GM12878 (cell line): ENCODE measurements at regions not wholly inside any gene's neighbourhood (a gene's known extent, or its start where the extent isn't known, plus 50 kb on each side); places are given as distances from the start of the nearest gene placed in this dataset.

Experiments
- BCL3 ChIP-seq: IDR thresholded peaks from 2 replicates; pipeline ENCODE4 v1.6.1; 2011; ENCODE audit warnings: borderline replicate concordance, low read depth, mild to moderate bottlenecking, moderate library complexity, low read length; ENCODE audit not compliant: insufficient read depth, poor library complexity, severe bottlenecking
- BCLAF1 ChIP-seq: fragments of 450-650 bp; IDR thresholded peaks from 2 replicates; pipeline ENCODE4 v1.6.1; 2017; ENCODE audit warnings: antibody characterized with exemption, mild to moderate bottlenecking, moderate library complexity
- CTCF ChIP-seq, 3 experiments: IDR thresholded peaks in 2 of 3; conservative IDR thresholded peaks in 1 of 3; 2 replicates each; pipeline ENCODE4 v1.5.1; 2011; ENCODE audit warnings: low read depth in 3 of 3, low read length in 3 of 3, mild to moderate bottlenecking in 3 of 3, control low read depth in 2 of 3, moderate library complexity in 2 of 3, inconsistent platforms in 1 of 3, mixed read lengths in 1 of 3; ENCODE audit not compliant: control insufficient read depth in 2 of 3, insufficient read depth in 1 of 3; ENCODE audit errors: extremely low read depth in 1 of 3
- DPF2 ChIP-seq: fragments of 450-650 bp; IDR thresholded peaks from 2 replicates; pipeline ENCODE4 v1.6.1; 2017; ENCODE audit warnings: mild to moderate bottlenecking
- LARP7 ChIP-seq: fragments of 450-650 bp; IDR thresholded peaks from 2 replicates; pipeline ENCODE4 v1.6.1; 2017; ENCODE audit warnings: mild to moderate bottlenecking
- POLR2AphosphoS5 ChIP-seq: IDR thresholded peaks from 2 replicates; pipeline ENCODE4 v1.6.1; 2011; ENCODE audit warnings: mild to moderate bottlenecking, low read length, inconsistent platforms
- RELA ChIP-seq: fragments of 450-650 bp; IDR thresholded peaks from 2 replicates; pipeline ENCODE4 v1.8.0; 2014; ENCODE audit warnings: borderline replicate concordance; ENCODE audit not compliant: partially characterized antibody
- SKIL ChIP-seq: fragments of 450-650 bp; IDR thresholded peaks from 2 replicates; pipeline ENCODE4 v1.6.1; 2017; ENCODE audit warnings: mild to moderate bottlenecking, low read depth, inconsistent platforms; ENCODE audit not compliant: poor library complexity, severe bottlenecking
- TAF1 ChIP-seq: IDR thresholded peaks from 2 replicates; pipeline ENCODE4 v1.6.1; 2011; ENCODE audit warnings: mild to moderate bottlenecking, low read depth, low read length, borderline replicate concordance
- TCF3 ChIP-seq: IDR thresholded peaks from 2 replicates; pipeline ENCODE4 v1.6.1; 2012; ENCODE audit warnings: low read depth, mild to moderate bottlenecking, low read length, borderline replicate concordance; ENCODE audit not compliant: insufficient read depth
- ZBTB11 ChIP-seq: fragments of 450-650 bp; formaldehyde crosslinking; IDR thresholded peaks from 2 replicates; pipeline ENCODE4 v1.5.0; 2022; ENCODE audit warnings: mild to moderate bottlenecking, missing genetic modification characterization
- ZBTB4 ChIP-seq: fragments of 450-650 bp; formaldehyde crosslinking; IDR thresholded peaks from 2 replicates; pipeline ENCODE4 v1.4.0; 2022; ENCODE audit warnings: mild to moderate bottlenecking, moderate library complexity

- TF ChIP-seq ZBTB11 = no peak
- TF ChIP-seq LARP7 = no peak
- no peak for TF ChIP-seq BCLAF1
- no peak for TF ChIP-seq ZBTB4 (CRISPR knock-in tag)
- TF ChIP-seq TAF1 = no peak
- TF ChIP-seq DPF2 = no peak
- TF ChIP-seq BCL3 = no peak
- TF ChIP-seq SKIL = no peak
- TF ChIP-seq CTCF (IDR thresholded peaks at IDR 0.05 in 2 of 3, conservative IDR thresholded peaks at IDR 0.05 in 1 of 3; ENCODE audit: control insufficient read depth in 2 of 3, extremely low read depth in 1 of 3, insufficient read depth in 1 of 3, low read depth in 3 of 3, low read length in 3 of 3) = no peak
- no peak for TF ChIP-seq TCF3
- no peak for TF ChIP-seq RELA
- TF ChIP-seq POLR2AphosphoS5 = no peak
These were observed 58.9 kb upstream of the SNTG2 start (continued) for GRCh38 chr2:891734-892133.
